ENCODE measurements at regions not wholly inside any gene's neighbourhood (a gene's known extent, or its start where the extent isn't known, plus 50 kb on each side); places are given as distances from the start of the nearest gene placed in this dataset.

GRCh38 chr20:57794036-57794435 is 84.2 kb upstream of the PMEPA1 start:
- Histone ChIP-seq H3K79me2 (ENCODE audit: insufficient read depth, low read length) (no peaks in the 10 kb centered on the region), H3K27ac (ENCODE audit: low read depth, low read length, poor library complexity, severe bottlenecking) (no peak overlapping the region)

GRCh38 chr20:57793421-57793820 is 83.6 kb upstream of the PMEPA1 start:
- H2AFZ ChIP-seq (ENCODE audit: low read length), result no peak overlapping the region
- H3K9ac ChIP-seq (ENCODE audit: low read length), result no peak overlapping the region
- H3F3A ChIP-seq (ENCODE audit: insufficient read depth, low read length), result no peaks in the 10 kb centered on the region
- no peaks in the 10 kb centered on the region for H3K4me1 ChIP-seq (ENCODE audit: insufficient read depth, low read length, severe bottlenecking)
- no peaks in the 10 kb centered on the region for H4K20me1 ChIP-seq (ENCODE audit: insufficient read depth, low read length)
- H3K27me3 ChIP-seq (ENCODE audit: insufficient read depth, low read length), result peaks cover 5% of the 10 kb centered on the region; the same call in 1 of the 2 replicates
- no peak overlapping the region for H3K4me3 ChIP-seq (ENCODE audit: low read depth, low read length, poor library complexity, severe bottlenecking)
- no peaks in the 10 kb centered on the region for H3K36me3 ChIP-seq (ENCODE audit: insufficient read depth, low read length)
- H3K4me2 ChIP-seq (ENCODE audit: low read length), result no peak overlapping the region
- H3K9me2 ChIP-seq (ENCODE audit: low read depth, low read length), result no peaks in the 10 kb centered on the region
- no peaks in the 10 kb centered on the region for H3K79me2 ChIP-seq (ENCODE audit: insufficient read depth, low read length)
- no peak overlapping the region for H3K27ac ChIP-seq (ENCODE audit: low read depth, low read length, poor library complexity, severe bottlenecking)
- H3K9me3 ChIP-seq (ENCODE audit: low read length), result no peaks in the 10 kb centered on the region
- TF ChIP-seq, protein P1, sequence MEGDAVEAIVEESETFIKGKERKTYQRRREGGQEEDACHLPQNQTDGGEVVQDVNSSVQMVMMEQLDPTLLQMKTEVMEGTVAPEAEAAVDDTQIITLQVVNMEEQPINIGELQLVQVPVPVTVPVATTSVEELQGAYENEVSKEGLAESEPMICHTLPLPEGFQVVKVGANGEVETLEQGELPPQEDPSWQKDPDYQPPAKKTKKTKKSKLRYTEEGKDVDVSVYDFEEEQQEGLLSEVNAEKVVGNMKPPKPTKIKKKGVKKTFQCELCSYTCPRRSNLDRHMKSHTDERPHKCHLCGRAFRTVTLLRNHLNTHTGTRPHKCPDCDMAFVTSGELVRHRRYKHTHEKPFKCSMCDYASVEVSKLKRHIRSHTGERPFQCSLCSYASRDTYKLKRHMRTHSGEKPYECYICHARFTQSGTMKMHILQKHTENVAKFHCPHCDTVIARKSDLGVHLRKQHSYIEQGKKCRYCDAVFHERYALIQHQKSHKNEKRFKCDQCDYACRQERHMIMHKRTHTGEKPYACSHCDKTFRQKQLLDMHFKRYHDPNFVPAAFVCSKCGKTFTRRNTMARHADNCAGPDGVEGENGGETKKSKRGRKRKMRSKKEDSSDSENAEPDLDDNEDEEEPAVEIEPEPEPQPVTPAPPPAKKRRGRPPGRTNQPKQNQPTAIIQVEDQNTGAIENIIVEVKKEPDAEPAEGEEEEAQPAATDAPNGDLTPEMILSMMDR (IDR thresholded peaks at IDR 0.05; ENCODE audit: low read length), result no peak
- no peak for TF ChIP-seq EZH2 (IDR thresholded peaks at IDR 0.05; ENCODE audit: borderline replicate concordance, low read length)

More at GRCh38 chr20:57794036-57794435, 84.2 kb upstream of the PMEPA1 start:
- Histone ChIP-seq H3F3A (ENCODE audit: insufficient read depth, low read length) (no peaks in the 10 kb centered on the region), H3K9ac (ENCODE audit: low read length) (no peak overlapping the region), H3K4me1 (ENCODE audit: insufficient read depth, low read length, severe bottlenecking) (no peaks in the 10 kb centered on the region), H3K9me2 (ENCODE audit: low read depth, low read length) (no peaks in the 10 kb centered on the region), H2AFZ (ENCODE audit: low read length) (no peak overlapping the region), H3K36me3 (ENCODE audit: insufficient read depth, low read length) (no peaks in the 10 kb centered on the region), H3K4me2 (ENCODE audit: low read length) (no peak overlapping the region), H3K9me3 (ENCODE audit: low read length) (no peaks in the 10 kb centered on the region), H3K4me3 (ENCODE audit: low read depth, low read length, poor library complexity, severe bottlenecking) (no peak overlapping the region), H3K27me3 (ENCODE audit: insufficient read depth, low read length) (peaks cover 5% of the 10 kb centered on the region; the same call in 1 of the 2 replicates), H4K20me1 (ENCODE audit: insufficient read depth, low read length) (no peaks in the 10 kb centered on the region)
- no peak for TF ChIP-seq EZH2 (IDR thresholded peaks at IDR 0.05; ENCODE audit: borderline replicate concordance, low read length)
- TF ChIP-seq, protein P1 (IDR thresholded peaks at IDR 0.05; ENCODE audit: low read length), result no peak

- Histone ChIP-seq H3K9ac (ENCODE audit: low read length) (no peak overlapping the region), H3K9me3 (ENCODE audit: low read length) (no peaks in the 10 kb centered on the region), H2AFZ (ENCODE audit: low read length) (no peak overlapping the region), H3K4me3 (ENCODE audit: low read depth, low read length, poor library complexity, severe bottlenecking) (no peak overlapping the region), H3K27me3 (ENCODE audit: insufficient read depth, low read length) (peaks cover 5% of the 10 kb centered on the region; the same call in 1 of the 2 replicates), H3K36me3 (ENCODE audit: insufficient read depth, low read length) (no peaks in the 10 kb centered on the region), H3K4me1 (ENCODE audit: insufficient read depth, low read length, severe bottlenecking) (no peaks in the 10 kb centered on the region), H4K20me1 (ENCODE audit: insufficient read depth, low read length) (no peaks in the 10 kb centered on the region), H3K4me2 (ENCODE audit: low read length) (no peak overlapping the region), H3K27ac (ENCODE audit: low read depth, low read length, poor library complexity, severe bottlenecking) (no peak overlapping the region), H3K9me2 (ENCODE audit: low read depth, low read length) (no peaks in the 10 kb centered on the region), H3K79me2 (ENCODE audit: insufficient read depth, low read length) (no peaks in the 10 kb centered on the region), H3F3A (ENCODE audit: insufficient read depth, low read length) (no peaks in the 10 kb centered on the region)
- TF ChIP-seq EZH2 (IDR thresholded peaks at IDR 0.05; ENCODE audit: borderline replicate concordance, low read length), result no peak
- TF ChIP-seq, protein P1 (IDR thresholded peaks at IDR 0.05; ENCODE audit: low read length), result no peak
Observed at GRCh38 chr20:57792386-57793080, 82.7 kb upstream of the PMEPA1 start.

Measured in OCI-LY1 (cell line).